Stimulated activated effector memory CD8-positive, alpha-beta T cell treated with anti-CD3 and anti-CD28 coated beads, Interleukin-12 subunit alpha, Interleukin-12 subunit beta, amount 100 ng/mL, for 72 hours (primary cell): ENCODE measurements at regions not wholly inside any gene's neighbourhood (a gene's known extent, or its start where the extent isn't known, plus 50 kb on each side); places are given as distances from the start of the nearest gene placed in this dataset.

Experiments used
- ATAC-seq: fragments of 150-1000 bp; cut with Tn5 transposase; 2 replicates; pipeline ENCODE4 v1.10.0; 2021
- DNase-seq, 2 donors: peaks; one replicate each; pipeline ENCODE4 v3.0.0; 2021 to 2022; ENCODE audit warnings: low spot score in 2 of 2
- H3K27ac Mint-ChIP-seq: one replicate; pipeline ENCODE4 v1.8.0; 2022; ENCODE audit warnings: mild to moderate bottlenecking, mixed read lengths
- H3K36me3 Mint-ChIP-seq: one replicate; pipeline ENCODE4 v1.8.0; 2022; ENCODE audit warnings: mild to moderate bottlenecking, mixed read lengths
- H3K4me1 Mint-ChIP-seq: one replicate; pipeline ENCODE4 v1.8.0; 2022; ENCODE audit warnings: mixed read lengths
- H3K4me3 Mint-ChIP-seq: one replicate; pipeline ENCODE4 v1.8.0; 2022; ENCODE audit warnings: mild to moderate bottlenecking, mixed read lengths
- H3K9me3 Mint-ChIP-seq: one replicate; pipeline ENCODE4 v1.8.0; 2022; ENCODE audit warnings: mixed read lengths

DNA sequence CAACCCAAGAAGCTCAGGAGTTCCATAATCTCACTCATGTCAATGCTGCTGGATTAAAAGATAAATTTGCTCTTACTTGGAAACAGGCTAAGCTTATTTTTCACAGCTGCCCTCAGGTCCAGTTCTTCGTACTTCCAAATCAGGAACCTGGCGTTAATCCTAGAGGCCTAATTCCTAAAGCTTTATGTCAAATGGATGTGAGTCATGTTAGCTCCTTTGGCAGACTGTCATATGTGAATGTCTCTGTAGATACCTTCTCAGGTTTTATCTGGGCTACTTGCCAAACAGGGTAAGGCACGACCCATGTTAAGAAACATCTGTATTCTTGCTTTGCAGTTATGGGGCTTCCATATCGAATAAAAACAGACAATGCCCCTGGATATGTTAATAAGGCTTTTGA, 504.6 kb downstream of the ALG10 start:
- H3K9me3 Mint-ChIP-seq: peaks cover 27% of the 10 kb centered on the region
- H3K4me3 Mint-ChIP-seq: no peak overlapping the region
- DNase-seq (no peak), ATAC-seq (no peak)
- H3K27ac Mint-ChIP-seq: no peak overlapping the region
- no peaks in the 10 kb centered on the region for H3K4me1 Mint-ChIP-seq
- no peaks in the 10 kb centered on the region for H3K36me3 Mint-ChIP-seq

DNA sequence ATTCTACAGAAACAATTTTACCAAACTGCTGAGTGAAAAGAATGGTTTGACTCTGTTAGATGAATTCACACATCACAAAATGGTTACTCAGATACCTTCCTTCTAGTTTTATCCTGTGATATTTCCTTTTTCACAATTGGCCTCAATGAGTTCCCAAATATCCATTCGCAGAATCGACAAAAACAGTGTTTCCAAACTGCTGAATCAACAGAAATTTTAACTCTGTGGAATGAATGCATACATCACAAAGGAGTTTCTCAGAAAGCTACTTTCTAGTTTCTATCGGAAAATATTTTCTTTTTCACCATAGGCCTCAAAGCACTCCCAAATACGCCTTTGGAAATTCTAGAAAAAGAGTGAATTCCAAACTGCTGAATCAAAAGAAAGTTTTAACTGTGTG, 525.0 kb downstream of the ALG10 start:
- ATAC-seq: no peak
- H3K4me3 Mint-ChIP-seq: no peak overlapping the region
- H3K36me3 Mint-ChIP-seq: no peaks in the 10 kb centered on the region
- H3K9me3 Mint-ChIP-seq: peaks cover 16% of the 10 kb centered on the region
- no peaks in the 10 kb centered on the region for H3K4me1 Mint-ChIP-seq
- DNase-seq: no peak
- H3K27ac Mint-ChIP-seq: no peak overlapping the region

- no peak overlapping the region for H3K4me3 Mint-ChIP-seq
- H3K27ac Mint-ChIP-seq: no peak overlapping the region
- no peaks in the 10 kb centered on the region for H3K36me3 Mint-ChIP-seq
- no peaks in the 10 kb centered on the region for H3K4me1 Mint-ChIP-seq
- H3K9me3 Mint-ChIP-seq: peaks cover 21% of the 10 kb centered on the region
- no peak for ATAC-seq
- DNase-seq: no peak
These were observed 569.7 kb downstream of the ALG10 start for GRCh38 chr12:34591966-34592365.

DNA sequence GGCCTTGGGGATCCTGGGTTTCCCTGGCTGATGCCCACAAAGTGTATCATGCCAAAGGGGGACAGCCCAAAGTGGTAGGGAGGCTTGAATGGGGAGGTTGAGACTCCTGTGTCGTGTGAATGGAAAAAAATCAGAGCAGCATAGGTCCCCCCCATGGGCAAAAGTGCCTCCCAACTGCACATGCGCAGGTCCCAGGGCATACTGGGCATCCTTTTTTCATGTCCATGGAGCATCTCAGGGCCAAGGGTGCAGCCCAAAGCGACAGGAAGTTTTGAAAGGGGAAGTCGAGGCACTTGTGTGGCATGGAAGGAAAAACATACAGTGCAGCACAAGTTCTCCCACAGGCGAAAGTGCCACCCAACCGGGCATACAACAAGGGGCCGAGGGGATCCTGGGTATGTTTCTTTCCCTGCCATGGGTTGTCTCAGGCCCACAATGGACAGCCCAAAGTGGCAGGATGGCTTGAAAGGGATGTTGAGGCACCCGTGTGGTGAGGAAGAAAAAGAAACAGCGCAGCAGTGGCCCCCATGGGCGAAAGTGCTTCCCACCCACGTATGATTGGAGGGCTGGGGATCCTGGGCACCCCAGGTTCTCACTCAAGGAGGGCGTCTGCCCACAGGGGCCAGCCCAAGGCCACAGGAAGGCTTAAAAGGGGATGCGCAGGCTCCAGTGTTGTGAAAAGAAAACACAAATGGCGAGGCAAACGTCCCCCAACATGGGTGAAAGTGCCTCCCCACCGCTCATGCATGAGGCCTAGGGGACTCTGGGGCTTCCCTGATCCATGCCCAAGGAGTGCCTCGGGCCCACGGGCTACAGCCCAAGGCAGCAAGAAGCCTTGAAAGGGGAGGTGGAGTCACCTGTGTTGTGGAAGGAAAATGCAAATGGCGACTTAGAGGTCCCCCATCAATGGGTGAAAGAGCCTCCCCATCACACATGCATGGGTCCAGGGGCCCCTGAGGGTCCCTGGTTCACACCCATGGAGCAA, 573.7 kb downstream of the ALG10 start:
- Mint-ChIP-seq H3K4me1 (no peaks in the 10 kb centered on the region), H3K27ac (no peak overlapping the region), H3K4me3 (no peak overlapping the region), H3K36me3 (no peaks in the 10 kb centered on the region), H3K9me3 (peaks cover 31% of the 10 kb centered on the region)
- no peak for DNase-seq
- no peak for ATAC-seq

- H3K27ac Mint-ChIP-seq: no peak overlapping the region
- ATAC-seq (no peak), DNase-seq (no peak)
- no peaks in the 10 kb centered on the region for H3K36me3 Mint-ChIP-seq
- H3K4me1 Mint-ChIP-seq: no peaks in the 10 kb centered on the region
- H3K4me3 Mint-ChIP-seq: no peak overlapping the region
- H3K9me3 Mint-ChIP-seq: peaks cover 38% of the 10 kb centered on the region
These were observed 575.5 kb downstream of the ALG10 start for GRCh38 chr12:34597548-34598351.

GRCh38 chr12:34598352-34598827, 576.1 kb downstream of the ALG10 start:
- Mint-ChIP-seq H3K27ac (no peak overlapping the region), H3K4me3 (no peak overlapping the region), H3K9me3 (peaks cover 42% of the 10 kb centered on the region), H3K4me1 (no peaks in the 10 kb centered on the region), H3K36me3 (no peaks in the 10 kb centered on the region)
- DNase-seq (no peak), ATAC-seq (no peak)

GRCh38 chr12:34598851-34599529, 576.7 kb downstream of the ALG10 start:
- DNase-seq: no peak
- no peak overlapping the region for H3K27ac Mint-ChIP-seq

DNA sequence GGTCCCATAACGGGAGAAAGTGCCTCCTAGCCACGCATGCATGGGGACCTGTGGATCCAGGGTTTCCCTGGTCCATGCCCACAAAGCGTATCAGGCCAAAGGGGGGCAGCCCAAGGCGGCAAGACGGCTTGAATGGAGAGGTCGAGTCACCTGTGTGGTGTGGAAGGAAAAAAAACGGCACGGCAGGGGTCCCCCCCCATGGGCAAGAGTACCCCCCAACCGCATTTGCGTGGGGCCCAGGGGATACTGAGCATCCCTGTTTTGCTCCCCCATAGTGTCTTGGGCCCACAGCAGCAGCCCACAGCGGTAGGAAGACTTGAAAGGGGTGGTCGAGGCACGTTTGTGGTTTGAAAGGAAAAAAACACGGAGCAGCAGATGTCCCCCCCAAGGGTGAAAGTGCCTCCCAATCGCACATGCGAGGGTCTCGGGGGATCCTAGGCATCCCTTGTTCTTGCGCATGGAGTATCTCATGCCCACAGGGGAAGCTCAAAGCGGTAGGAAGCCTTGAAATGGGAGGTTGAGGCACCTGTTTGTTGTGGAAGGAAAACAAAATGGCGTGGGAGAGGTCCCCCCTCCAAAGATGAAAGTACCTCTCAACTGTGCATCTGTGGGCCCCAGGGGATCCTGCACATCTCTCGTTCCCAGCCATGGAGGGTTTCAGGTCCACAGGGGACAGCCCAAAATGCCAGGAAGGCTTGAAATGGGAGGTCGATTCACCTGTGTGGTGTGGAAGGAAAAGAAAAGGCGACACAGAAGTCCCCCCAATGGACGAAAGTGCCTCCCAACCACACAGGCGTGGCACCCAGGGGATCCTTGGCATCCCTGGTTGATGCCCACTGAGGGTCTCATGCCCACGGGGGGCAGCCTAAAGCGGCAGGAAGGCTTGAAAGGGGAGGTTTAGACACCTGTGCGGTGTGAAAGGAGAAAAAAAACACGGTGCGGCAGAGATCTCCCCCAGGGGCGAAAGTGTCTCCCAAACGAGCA, 577.5 kb downstream of the ALG10 start:
- peaks cover 51% of the 10 kb centered on the region for H3K9me3 Mint-ChIP-seq
- DNase-seq (no peak), ATAC-seq (no peak)
- no peak overlapping the region for H3K27ac Mint-ChIP-seq
- H3K4me1 Mint-ChIP-seq: no peaks in the 10 kb centered on the region
- H3K36me3 Mint-ChIP-seq: no peaks in the 10 kb centered on the region
- H3K4me3 Mint-ChIP-seq: no peak overlapping the region

More at GRCh38 chr12:34598851-34599529, 576.7 kb downstream of the ALG10 start:
- Mint-ChIP-seq H3K9me3 (peaks cover 44% of the 10 kb centered on the region), H3K4me3 (no peak overlapping the region), H3K36me3 (no peaks in the 10 kb centered on the region), H3K4me1 (no peaks in the 10 kb centered on the region)
- ATAC-seq: no peak

GRCh38 chr12:34600592-34601462, 578.5 kb downstream of the ALG10 start:
- ATAC-seq: no peak
- H3K4me1 Mint-ChIP-seq: no peaks in the 10 kb centered on the region
- DNase-seq: no peak
- no peaks in the 10 kb centered on the region for H3K36me3 Mint-ChIP-seq
- no peak overlapping the region for H3K4me3 Mint-ChIP-seq
- H3K9me3 Mint-ChIP-seq: peaks cover 51% of the 10 kb centered on the region
- H3K27ac Mint-ChIP-seq: no peak overlapping the region

- no peak for DNase-seq
- Mint-ChIP-seq H3K9me3 (peaks cover 48% of the 10 kb centered on the region), H3K27ac (no peak overlapping the region), H3K36me3 (no peaks in the 10 kb centered on the region), H3K4me3 (no peak overlapping the region), H3K4me1 (no peaks in the 10 kb centered on the region)
- no peak for ATAC-seq
These were observed 579.4 kb downstream of the ALG10 start for GRCh38 chr12:34601689-34602088.

DNA sequence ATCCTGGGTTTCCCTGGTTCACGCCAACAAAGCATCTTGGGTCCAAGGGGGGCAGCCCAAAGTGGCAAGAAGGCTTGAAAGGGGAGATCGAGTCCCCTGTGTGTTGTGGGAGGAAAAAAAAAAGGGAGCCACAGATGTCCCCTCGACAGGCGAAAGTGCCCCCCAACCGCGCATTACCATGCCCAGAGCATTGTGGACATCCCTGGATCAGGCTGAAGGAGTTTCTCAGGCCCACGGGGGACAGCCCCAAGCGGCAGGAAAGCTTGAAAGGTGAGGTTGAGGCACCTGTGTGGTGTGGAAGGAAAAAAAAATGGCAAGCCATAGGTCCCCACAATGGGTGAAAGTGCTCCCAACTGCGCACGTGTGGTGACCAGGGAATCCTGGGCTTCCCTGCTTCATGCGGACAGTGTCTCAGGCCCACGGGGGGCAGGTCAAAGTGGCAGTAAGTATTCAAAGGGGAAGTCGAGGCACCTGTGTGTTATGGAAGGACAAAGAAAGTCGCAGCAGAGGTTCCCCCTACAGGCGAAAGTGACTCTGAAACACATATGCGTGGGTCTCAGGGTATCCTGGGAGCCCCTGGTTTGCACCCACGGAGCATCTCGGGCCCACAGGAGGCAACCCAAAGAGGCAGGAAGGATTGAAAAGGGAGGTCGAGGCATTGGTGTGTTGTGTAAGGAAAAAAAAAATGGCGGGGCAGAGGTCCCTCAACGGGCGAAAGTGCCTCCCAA, 580.1 kb downstream of the ALG10 start:
- ATAC-seq: no peak
- no peak for DNase-seq
- H3K36me3 Mint-ChIP-seq: no peaks in the 10 kb centered on the region
- H3K4me3 Mint-ChIP-seq: no peak overlapping the region
- peaks cover 48% of the 10 kb centered on the region for H3K9me3 Mint-ChIP-seq
- no peaks in the 10 kb centered on the region for H3K4me1 Mint-ChIP-seq
- no peak overlapping the region for H3K27ac Mint-ChIP-seq

DNA sequence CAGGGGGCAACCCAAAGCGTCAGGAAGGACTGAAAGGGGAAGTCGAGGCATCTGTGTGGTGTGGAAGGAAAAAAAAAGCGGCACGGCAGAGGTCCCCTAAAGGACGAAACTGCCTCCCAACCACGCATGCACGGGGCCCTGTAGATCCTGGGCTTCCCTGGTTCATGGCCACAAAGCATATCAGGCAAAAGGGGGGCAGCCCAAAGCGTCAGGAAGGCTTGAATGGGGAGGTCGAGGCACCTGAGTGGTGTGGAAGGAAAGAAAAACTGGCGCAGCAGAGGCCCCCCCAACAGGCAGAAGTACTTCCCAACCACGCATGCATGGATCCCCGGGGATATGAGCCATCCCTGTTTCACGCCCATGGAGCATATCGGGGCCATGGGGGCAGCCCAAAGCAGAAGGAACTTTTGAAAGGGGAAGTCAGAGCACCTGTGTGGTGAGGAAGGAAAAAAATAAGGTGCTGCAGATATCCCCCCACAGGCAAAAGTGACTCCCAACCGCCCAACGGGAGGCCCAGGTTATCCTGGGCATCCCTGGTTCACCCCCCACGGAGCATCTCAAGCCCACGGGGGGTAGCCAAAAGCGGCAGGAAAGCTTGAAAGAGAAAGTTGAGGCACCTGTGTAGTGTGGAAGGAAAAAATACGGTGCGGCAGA, 581.2 kb downstream of the ALG10 start:
- Mint-ChIP-seq H3K9me3 (peaks cover 45% of the 10 kb centered on the region), H3K27ac (no peak overlapping the region), H3K4me3 (no peak overlapping the region), H3K36me3 (no peaks in the 10 kb centered on the region), H3K4me1 (no peaks in the 10 kb centered on the region)
- ATAC-seq (no peak), DNase-seq (no peak)

DNA sequence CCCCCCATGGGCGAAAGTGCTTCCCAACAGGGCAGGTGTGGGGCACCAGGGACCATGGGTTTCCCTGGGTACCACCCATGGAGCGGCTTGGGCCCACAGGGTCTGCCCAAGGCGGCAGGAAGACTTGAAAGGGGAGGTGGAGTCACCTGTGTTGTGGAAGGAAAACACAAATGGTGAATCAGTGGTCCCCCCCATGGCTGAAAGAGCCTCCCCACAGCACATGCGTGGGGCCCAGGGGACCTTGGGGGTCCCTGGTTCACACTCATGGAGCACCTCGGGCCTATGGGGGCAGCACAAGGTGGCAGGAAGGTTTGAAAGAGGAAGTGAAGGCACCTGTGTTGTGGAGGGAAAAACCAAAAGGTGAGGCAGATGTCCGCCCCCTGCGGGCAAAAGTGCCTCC, 581.9 kb downstream of the ALG10 start:
- Mint-ChIP-seq H3K4me3 (no peak overlapping the region), H3K9me3 (peaks cover 45% of the 10 kb centered on the region), H3K4me1 (no peaks in the 10 kb centered on the region), H3K36me3 (no peaks in the 10 kb centered on the region), H3K27ac (no peak overlapping the region)
- ATAC-seq (no peak), DNase-seq (no peak)
